ENCODE measurements at regions not wholly inside any gene's neighbourhood (a gene's known extent, or its start where the extent isn't known, plus 50 kb on each side); places are given as distances from the start of the nearest gene placed in this dataset.

GRCh38 chr11:26777372-26777808 is 55.5 kb upstream of the SLC5A12 start:
- no peaks in the 10 kb centered on the region for H3K36me3 Mint-ChIP-seq (ENCODE audit: unreplicated experiment)
- H3K9me3 Mint-ChIP-seq (ENCODE audit: unreplicated experiment): no peaks in the 10 kb centered on the region
- H3K4me1 Mint-ChIP-seq (ENCODE audit: unreplicated experiment): peaks cover 12% of the 10 kb centered on the region
- no peak for DNase-seq (ENCODE audit: extremely low spot score, unreplicated experiment)
- no peak for TF ChIP-seq CTCF (IDR thresholded peaks at IDR 0.05)
- no peaks in the 10 kb centered on the region for H3K27me3 Mint-ChIP-seq (ENCODE audit: unreplicated experiment)
- H3K4me3 Mint-ChIP-seq (ENCODE audit: unreplicated experiment): no peak overlapping the region
- no peak overlapping the region for H3K27ac Mint-ChIP-seq (ENCODE audit: unreplicated experiment)

GRCh38 chr11:26778000-26778757 is 56.3 kb upstream of the SLC5A12 start:
- H3K27ac Mint-ChIP-seq (ENCODE audit: unreplicated experiment): no peak overlapping the region
- peaks cover 12% of the 10 kb centered on the region for H3K4me1 Mint-ChIP-seq (ENCODE audit: unreplicated experiment)
- H3K9me3 Mint-ChIP-seq (ENCODE audit: unreplicated experiment): no peaks in the 10 kb centered on the region
- H3K4me3 Mint-ChIP-seq (ENCODE audit: unreplicated experiment): no peak overlapping the region
- H3K36me3 Mint-ChIP-seq (ENCODE audit: unreplicated experiment): no peaks in the 10 kb centered on the region
- DNase-seq (ENCODE audit: extremely low spot score, unreplicated experiment): no peak
- H3K27me3 Mint-ChIP-seq (ENCODE audit: unreplicated experiment): no peaks in the 10 kb centered on the region
- TF ChIP-seq CTCF (IDR thresholded peaks at IDR 0.05): no peak

GRCh38 chr11:26779074-26779865 is 57.4 kb upstream of the SLC5A12 start:
- Mint-ChIP-seq H3K27ac (ENCODE audit: unreplicated experiment) (no peak overlapping the region), H3K4me1 (ENCODE audit: unreplicated experiment) (peaks cover 12% of the 10 kb centered on the region), H3K9me3 (ENCODE audit: unreplicated experiment) (peaks cover 4% of the 10 kb centered on the region), H3K36me3 (ENCODE audit: unreplicated experiment) (peaks cover 7% of the 10 kb centered on the region), H3K4me3 (ENCODE audit: unreplicated experiment) (no peak overlapping the region), H3K27me3 (ENCODE audit: unreplicated experiment) (no peaks in the 10 kb centered on the region)
- no peak for TF ChIP-seq CTCF (IDR thresholded peaks at IDR 0.05)
- DNase-seq (ENCODE audit: extremely low spot score, unreplicated experiment): no peak

- TF ChIP-seq CTCF (IDR thresholded peaks at IDR 0.05): no peak
- Mint-ChIP-seq H3K27me3 (ENCODE audit: unreplicated experiment) (no peaks in the 10 kb centered on the region), H3K36me3 (ENCODE audit: unreplicated experiment) (peaks cover 7% of the 10 kb centered on the region), H3K9me3 (ENCODE audit: unreplicated experiment) (peaks cover 9% of the 10 kb centered on the region), H3K4me1 (ENCODE audit: unreplicated experiment) (peaks cover 12% of the 10 kb centered on the region), H3K27ac (ENCODE audit: unreplicated experiment) (no peak overlapping the region), H3K4me3 (ENCODE audit: unreplicated experiment) (no peak overlapping the region)
- DNase-seq (ENCODE audit: extremely low spot score, unreplicated experiment): no peak
These were observed 58.7 kb upstream of the SLC5A12 start for GRCh38 chr11:26780376-26781085.
